ENCODE measurements at regions not wholly inside any gene's neighbourhood (a gene's known extent, or its start where the extent isn't known, plus 50 kb on each side); places are given as distances from the start of the nearest gene placed in this dataset.

GRCh38 chr1:234987415-234988154, 141.1 kb downstream of the TOMM20 start:
- POLR2A ChIA-PET: interaction anchor here (0.6 to 1.0 kb wide), 2 partner anchors 13 to 263 kb away, joined by 3 to 6 read pairs; no protein-coding TSS in a partner anchor
- in situ Hi-C loops (cut with HindIII; ENCODE audit: low pct_unique_long_range_greater_than_20kb, low sequenced_read_pairs) (loop anchor here (25.0 kb wide), 1 partner anchor 250 kb away; no protein-coding TSS in a partner anchor), intact Hi-C loops (cut with micrococcal nuclease; ENCODE audit: unreplicated experiment) (no loop called here)
- TF ChIP-seq SIN3A (IDR thresholded peaks at IDR 0.05; ENCODE audit: borderline replicate concordance, insufficient read depth, low read depth, low read length): no peak
- peak; percentile 33; the same call in 1 of the 2 replicates for TF ChIP-seq POLR2AphosphoS5 (IDR thresholded peaks at IDR 0.05; ENCODE audit: low read depth, low read length)
- peak; percentile 52; the same call in 1 of the 2 replicates for TF ChIP-seq TCF7L2 (IDR thresholded peaks at IDR 0.05; ENCODE audit: low read depth, low read length)
- Histone ChIP-seq H3K27ac (ENCODE audit: low read length) (peak overlapping the region; percentile 100), H3K4me1 (ENCODE audit: control insufficient read depth, insufficient read depth, low read length) (peaks cover 49% of the 10 kb centered on the region), H3K36me3 (ENCODE audit: control insufficient read depth, insufficient read depth, low read length) (no peaks in the 10 kb centered on the region), H3K9me3 (ENCODE audit: control insufficient read depth, insufficient read depth, low read depth, low read length) (peaks cover 3% of the 10 kb centered on the region; the same call in 1 of the 2 replicates), H3K27me3 (ENCODE audit: control insufficient read depth, insufficient read depth, low read length) (no peaks in the 10 kb centered on the region), H3K4me3 (ENCODE audit: low read depth in 2 of 2, low read length in 2 of 2) (no peak overlapping the region)
- DNase-seq (ENCODE audit: low read depth, low spot score): no peak
- peak; percentile 89 for ATAC-seq
- CTCF ChIA-PET: no interaction called here
- BruUV-seq (replicated peaks): no TSS peak

- Histone ChIP-seq H3K4me1 (ENCODE audit: control insufficient read depth, insufficient read depth, low read length) (peaks cover 52% of the 10 kb centered on the region), H3K27me3 (ENCODE audit: control insufficient read depth, insufficient read depth, low read length) (no peaks in the 10 kb centered on the region), H3K9me3 (ENCODE audit: control insufficient read depth, insufficient read depth, low read depth, low read length) (peaks cover 3% of the 10 kb centered on the region; the same call in 1 of the 2 replicates), H3K4me3 (ENCODE audit: low read depth in 2 of 2, low read length in 2 of 2) (no peak overlapping the region), H3K36me3 (ENCODE audit: control insufficient read depth, insufficient read depth, low read length) (no peaks in the 10 kb centered on the region), H3K27ac (ENCODE audit: low read length) (peak overlapping the region; percentile 100)
- DNase-seq (ENCODE audit: low read depth, low spot score) (no peak), ATAC-seq (peak; percentile 71)
- POLR2A ChIA-PET: interaction anchor here (0.6 to 1.0 kb wide), 2 partner anchors 12 to 263 kb away, joined by 3 to 6 read pairs; no protein-coding TSS in a partner anchor
- no peak for TF ChIP-seq SIN3A (IDR thresholded peaks at IDR 0.05; ENCODE audit: borderline replicate concordance, insufficient read depth, low read depth, low read length)
- no peak for TF ChIP-seq TCF7L2 (IDR thresholded peaks at IDR 0.05; ENCODE audit: low read depth, low read length)
- TF ChIP-seq, protein P1, sequence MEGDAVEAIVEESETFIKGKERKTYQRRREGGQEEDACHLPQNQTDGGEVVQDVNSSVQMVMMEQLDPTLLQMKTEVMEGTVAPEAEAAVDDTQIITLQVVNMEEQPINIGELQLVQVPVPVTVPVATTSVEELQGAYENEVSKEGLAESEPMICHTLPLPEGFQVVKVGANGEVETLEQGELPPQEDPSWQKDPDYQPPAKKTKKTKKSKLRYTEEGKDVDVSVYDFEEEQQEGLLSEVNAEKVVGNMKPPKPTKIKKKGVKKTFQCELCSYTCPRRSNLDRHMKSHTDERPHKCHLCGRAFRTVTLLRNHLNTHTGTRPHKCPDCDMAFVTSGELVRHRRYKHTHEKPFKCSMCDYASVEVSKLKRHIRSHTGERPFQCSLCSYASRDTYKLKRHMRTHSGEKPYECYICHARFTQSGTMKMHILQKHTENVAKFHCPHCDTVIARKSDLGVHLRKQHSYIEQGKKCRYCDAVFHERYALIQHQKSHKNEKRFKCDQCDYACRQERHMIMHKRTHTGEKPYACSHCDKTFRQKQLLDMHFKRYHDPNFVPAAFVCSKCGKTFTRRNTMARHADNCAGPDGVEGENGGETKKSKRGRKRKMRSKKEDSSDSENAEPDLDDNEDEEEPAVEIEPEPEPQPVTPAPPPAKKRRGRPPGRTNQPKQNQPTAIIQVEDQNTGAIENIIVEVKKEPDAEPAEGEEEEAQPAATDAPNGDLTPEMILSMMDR (IDR thresholded peaks at IDR 0.05): no peak
- TF ChIP-seq, protein P2, sequence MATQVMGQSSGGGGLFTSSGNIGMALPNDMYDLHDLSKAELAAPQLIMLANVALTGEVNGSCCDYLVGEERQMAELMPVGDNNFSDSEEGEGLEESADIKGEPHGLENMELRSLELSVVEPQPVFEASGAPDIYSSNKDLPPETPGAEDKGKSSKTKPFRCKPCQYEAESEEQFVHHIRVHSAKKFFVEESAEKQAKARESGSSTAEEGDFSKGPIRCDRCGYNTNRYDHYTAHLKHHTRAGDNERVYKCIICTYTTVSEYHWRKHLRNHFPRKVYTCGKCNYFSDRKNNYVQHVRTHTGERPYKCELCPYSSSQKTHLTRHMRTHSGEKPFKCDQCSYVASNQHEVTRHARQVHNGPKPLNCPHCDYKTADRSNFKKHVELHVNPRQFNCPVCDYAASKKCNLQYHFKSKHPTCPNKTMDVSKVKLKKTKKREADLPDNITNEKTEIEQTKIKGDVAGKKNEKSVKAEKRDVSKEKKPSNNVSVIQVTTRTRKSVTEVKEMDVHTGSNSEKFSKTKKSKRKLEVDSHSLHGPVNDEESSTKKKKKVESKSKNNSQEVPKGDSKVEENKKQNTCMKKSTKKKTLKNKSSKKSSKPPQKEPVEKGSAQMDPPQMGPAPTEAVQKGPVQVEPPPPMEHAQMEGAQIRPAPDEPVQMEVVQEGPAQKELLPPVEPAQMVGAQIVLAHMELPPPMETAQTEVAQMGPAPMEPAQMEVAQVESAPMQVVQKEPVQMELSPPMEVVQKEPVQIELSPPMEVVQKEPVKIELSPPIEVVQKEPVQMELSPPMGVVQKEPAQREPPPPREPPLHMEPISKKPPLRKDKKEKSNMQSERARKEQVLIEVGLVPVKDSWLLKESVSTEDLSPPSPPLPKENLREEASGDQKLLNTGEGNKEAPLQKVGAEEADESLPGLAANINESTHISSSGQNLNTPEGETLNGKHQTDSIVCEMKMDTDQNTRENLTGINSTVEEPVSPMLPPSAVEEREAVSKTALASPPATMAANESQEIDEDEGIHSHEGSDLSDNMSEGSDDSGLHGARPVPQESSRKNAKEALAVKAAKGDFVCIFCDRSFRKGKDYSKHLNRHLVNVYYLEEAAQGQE (IDR thresholded peaks at IDR 0.05; ENCODE audit: insufficient read depth in 1 of 2, low read depth in 2 of 2, low read length in 1 of 2): no peak
- no peak for TF ChIP-seq POLR2AphosphoS5 (IDR thresholded peaks at IDR 0.05; ENCODE audit: low read depth, low read length)
- CTCF ChIA-PET: no interaction called here
- intact Hi-C loops (cut with micrococcal nuclease; ENCODE audit: unreplicated experiment) (no loop called here), in situ Hi-C loops (cut with HindIII; ENCODE audit: low pct_unique_long_range_greater_than_20kb, low sequenced_read_pairs) (loop anchor here (25.0 kb wide), 1 partner anchor 250 kb away; no protein-coding TSS in a partner anchor)
- BruUV-seq (replicated peaks): no TSS peak
Measured at GRCh38 chr1:234986750-234987414, 141.8 kb downstream of the TOMM20 start.

Measured in Panc1 (cell line).